ENCODE measurements at regions not wholly inside any gene's neighbourhood (a gene's known extent, or its start where the extent isn't known, plus 50 kb on each side); places are given as distances from the start of the nearest gene placed in this dataset.

DNA sequence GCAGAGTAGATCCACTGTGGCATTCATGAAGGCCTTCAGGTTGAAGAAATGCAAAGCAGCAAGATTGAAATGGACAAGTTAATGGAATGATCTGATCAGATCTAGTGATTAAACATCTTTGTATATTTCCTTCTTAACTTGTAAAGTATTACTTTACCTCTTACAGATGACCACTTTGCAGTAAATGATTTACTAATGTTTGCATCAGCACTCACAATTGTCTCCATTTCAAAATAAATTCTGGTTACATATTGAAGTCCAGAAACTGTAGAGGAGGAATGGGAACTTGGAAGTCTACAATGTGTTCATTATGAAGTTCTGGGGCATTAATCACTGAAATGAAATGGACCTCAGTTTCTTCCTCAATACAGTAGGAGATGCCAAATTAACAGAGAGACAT lies 380.8 kb downstream of the FOXO1 start:
- TF ChIP-seq, protein P1, sequence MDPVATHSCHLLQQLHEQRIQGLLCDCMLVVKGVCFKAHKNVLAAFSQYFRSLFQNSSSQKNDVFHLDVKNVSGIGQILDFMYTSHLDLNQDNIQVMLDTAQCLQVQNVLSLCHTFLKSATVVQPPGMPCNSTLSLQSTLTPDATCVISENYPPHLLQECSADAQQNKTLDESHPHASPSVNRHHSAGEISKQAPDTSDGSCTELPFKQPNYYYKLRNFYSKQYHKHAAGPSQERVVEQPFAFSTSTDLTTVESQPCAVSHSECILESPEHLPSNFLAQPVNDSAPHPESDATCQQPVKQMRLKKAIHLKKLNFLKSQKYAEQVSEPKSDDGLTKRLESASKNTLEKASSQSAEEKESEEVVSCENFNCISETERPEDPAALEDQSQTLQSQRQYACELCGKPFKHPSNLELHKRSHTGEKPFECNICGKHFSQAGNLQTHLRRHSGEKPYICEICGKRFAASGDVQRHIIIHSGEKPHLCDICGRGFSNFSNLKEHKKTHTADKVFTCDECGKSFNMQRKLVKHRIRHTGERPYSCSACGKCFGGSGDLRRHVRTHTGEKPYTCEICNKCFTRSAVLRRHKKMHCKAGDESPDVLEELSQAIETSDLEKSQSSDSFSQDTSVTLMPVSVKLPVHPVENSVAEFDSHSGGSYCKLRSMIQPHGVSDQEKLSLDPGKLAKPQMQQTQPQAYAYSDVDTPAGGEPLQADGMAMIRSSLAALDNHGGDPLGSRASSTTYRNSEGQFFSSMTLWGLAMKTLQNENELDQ (tag by site-specific recombination; IDR thresholded peaks at IDR 0.05; ENCODE audit: low read depth): no peak
- TF ChIP-seq, protein P2, sequence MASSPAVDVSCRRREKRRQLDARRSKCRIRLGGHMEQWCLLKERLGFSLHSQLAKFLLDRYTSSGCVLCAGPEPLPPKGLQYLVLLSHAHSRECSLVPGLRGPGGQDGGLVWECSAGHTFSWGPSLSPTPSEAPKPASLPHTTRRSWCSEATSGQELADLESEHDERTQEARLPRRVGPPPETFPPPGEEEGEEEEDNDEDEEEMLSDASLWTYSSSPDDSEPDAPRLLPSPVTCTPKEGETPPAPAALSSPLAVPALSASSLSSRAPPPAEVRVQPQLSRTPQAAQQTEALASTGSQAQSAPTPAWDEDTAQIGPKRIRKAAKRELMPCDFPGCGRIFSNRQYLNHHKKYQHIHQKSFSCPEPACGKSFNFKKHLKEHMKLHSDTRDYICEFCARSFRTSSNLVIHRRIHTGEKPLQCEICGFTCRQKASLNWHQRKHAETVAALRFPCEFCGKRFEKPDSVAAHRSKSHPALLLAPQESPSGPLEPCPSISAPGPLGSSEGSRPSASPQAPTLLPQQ (tag by site-specific recombination; IDR thresholded peaks at IDR 0.05): no peak
- TF ChIP-seq ZNF501 (tag by site-specific recombination; IDR thresholded peaks at IDR 0.05) (no peak), ZNF776 (tag by site-specific recombination; IDR thresholded peaks at IDR 0.05; ENCODE audit: borderline replicate concordance) (no peak), GLIS2 (tag by site-specific recombination; IDR thresholded peaks at IDR 0.05) (no peak), ZNF140 (tag by site-specific recombination; IDR thresholded peaks at IDR 0.05) (no peak), ZNF202 (tag by site-specific recombination; IDR thresholded peaks at IDR 0.05; ENCODE audit: borderline replicate concordance) (no peak), ZNF629 (tag by site-specific recombination; IDR thresholded peaks at IDR 0.05) (no peak), ZNF658 (tag by site-specific recombination; IDR thresholded peaks at IDR 0.05) (no peak), ZIC2 (tag by site-specific recombination; IDR thresholded peaks at IDR 0.05) (no peak), IKZF3 (tag by site-specific recombination; IDR thresholded peaks at IDR 0.05) (no peak)
- TF ChIP-seq, protein P3, sequence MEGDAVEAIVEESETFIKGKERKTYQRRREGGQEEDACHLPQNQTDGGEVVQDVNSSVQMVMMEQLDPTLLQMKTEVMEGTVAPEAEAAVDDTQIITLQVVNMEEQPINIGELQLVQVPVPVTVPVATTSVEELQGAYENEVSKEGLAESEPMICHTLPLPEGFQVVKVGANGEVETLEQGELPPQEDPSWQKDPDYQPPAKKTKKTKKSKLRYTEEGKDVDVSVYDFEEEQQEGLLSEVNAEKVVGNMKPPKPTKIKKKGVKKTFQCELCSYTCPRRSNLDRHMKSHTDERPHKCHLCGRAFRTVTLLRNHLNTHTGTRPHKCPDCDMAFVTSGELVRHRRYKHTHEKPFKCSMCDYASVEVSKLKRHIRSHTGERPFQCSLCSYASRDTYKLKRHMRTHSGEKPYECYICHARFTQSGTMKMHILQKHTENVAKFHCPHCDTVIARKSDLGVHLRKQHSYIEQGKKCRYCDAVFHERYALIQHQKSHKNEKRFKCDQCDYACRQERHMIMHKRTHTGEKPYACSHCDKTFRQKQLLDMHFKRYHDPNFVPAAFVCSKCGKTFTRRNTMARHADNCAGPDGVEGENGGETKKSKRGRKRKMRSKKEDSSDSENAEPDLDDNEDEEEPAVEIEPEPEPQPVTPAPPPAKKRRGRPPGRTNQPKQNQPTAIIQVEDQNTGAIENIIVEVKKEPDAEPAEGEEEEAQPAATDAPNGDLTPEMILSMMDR (tag by site-specific recombination; IDR thresholded peaks at IDR 0.05): no peak
- TF ChIP-seq, protein P4, sequence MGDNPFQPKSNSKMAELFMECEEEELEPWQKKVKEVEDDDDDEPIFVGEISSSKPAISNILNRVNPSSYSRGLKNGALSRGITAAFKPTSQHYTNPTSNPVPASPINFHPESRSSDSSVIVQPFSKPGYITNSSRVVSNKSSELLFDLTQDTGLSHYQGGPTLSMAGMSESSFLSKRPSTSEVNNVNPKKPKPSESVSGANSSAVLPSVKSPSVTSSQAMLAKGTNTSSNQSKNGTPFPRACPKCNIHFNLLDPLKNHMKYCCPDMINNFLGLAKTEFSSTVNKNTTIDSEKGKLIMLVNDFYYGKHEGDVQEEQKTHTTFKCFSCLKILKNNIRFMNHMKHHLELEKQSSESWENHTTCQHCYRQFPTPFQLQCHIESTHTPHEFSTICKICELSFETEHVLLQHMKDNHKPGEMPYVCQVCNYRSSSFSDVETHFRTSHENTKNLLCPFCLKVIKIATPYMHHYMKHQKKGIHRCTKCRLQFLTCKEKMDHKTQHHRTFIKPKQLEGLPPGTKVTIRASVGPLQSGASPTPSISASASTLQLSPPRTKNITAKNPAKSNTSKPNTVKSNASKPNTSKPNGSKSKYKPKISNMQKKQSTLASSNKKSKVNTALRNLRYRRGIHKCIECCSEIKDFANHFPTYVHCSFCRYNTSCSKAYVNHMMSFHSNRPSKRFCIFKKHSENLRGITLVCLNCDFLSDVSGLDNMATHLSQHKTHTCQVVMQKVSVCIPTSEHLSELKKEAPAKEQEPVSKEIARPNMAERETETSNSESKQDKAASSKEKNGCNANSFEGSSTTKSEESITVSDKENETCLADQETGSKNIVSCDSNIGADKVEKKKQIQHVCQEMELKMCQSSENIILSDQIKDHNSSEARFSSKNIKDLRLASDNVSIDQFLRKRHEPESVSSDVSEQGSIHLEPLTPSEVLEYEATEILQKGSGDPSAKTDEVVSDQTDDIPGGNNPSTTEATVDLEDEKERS (tag by site-specific recombination; IDR thresholded peaks at IDR 0.05): no peak
- TF ChIP-seq, protein P5, sequence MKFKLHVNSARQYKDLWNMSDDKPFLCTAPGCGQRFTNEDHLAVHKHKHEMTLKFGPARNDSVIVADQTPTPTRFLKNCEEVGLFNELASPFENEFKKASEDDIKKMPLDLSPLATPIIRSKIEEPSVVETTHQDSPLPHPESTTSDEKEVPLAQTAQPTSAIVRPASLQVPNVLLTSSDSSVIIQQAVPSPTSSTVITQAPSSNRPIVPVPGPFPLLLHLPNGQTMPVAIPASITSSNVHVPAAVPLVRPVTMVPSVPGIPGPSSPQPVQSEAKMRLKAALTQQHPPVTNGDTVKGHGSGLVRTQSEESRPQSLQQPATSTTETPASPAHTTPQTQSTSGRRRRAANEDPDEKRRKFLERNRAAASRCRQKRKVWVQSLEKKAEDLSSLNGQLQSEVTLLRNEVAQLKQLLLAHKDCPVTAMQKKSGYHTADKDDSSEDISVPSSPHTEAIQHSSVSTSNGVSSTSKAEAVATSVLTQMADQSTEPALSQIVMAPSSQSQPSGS (tag by site-specific recombination; IDR thresholded peaks at IDR 0.05; ENCODE audit: low read depth): no peak
